Body of pancreas (tissue), 4 donors: ENCODE measurements at regions not wholly inside any gene's neighbourhood (a gene's known extent, or its start where the extent isn't known, plus 50 kb on each side); places are given as distances from the start of the nearest gene placed in this dataset.

Source experiments
- ATAC-seq: fragments of 150-250 bp; one replicate; pipeline ENCODE4 v1.9.1; 2016
- DNase-seq, 4 donors: peaks; one replicate each; pipeline ENCODE4 v3.0.0-alpha.2; 2019
- H3K27ac ChIP-seq, 4 donors: fragments of 200-600 bp; sonication (generic); 1 replicate in 3 of 4; 2 replicates in 1 of 4; pipeline versions ENCODE4 v1.5.1 to v1.6.1; 2016 to 2019; ENCODE audit warnings: mild to moderate bottlenecking in 1 of 4, mixed read lengths in 1 of 4, moderate library complexity in 1 of 4
- H3K27me3 ChIP-seq, 2 donors: fragments of 200-600 bp; sonication (generic); one replicate each; pipeline ENCODE4 v1.6.0; 2016; ENCODE audit warnings: mild to moderate bottlenecking in 1 of 2
- H3K36me3 ChIP-seq, 2 donors: fragments of 200-600 bp; sonication (generic); replicated peaks in 1 of 2; 2 replicates each; pipeline ENCODE4 v1.5.1; 2016; ENCODE audit warnings: low read depth in 2 of 2; ENCODE audit not compliant: insufficient read depth in 1 of 2
- H3K4me1 ChIP-seq: fragments of 200-600 bp; sonication (generic); one replicate; pipeline ENCODE4 v1.6.0; 2016
- H3K4me3 ChIP-seq, 2 donors: fragments of 200-600 bp; sonication (generic); 1 replicate in 1 of 2; 2 replicates in 1 of 2; pipeline ENCODE4 v1.5.1; 2016 to 2019
- H3K9me3 ChIP-seq, 3 donors: fragments of 200-600 bp; sonication (generic); 1 replicate in 2 of 3; 2 replicates in 1 of 3; pipeline ENCODE4 v1.5.1; 2016
- CTCF ChIP-seq, 7 experiments: fragments of 450-650 bp in 4 of 7; fragments of 200-600 bp in 3 of 7; sonication (generic) in 3 of 7; IDR thresholded peaks; one replicate each; pipeline ENCODE4 v1.5.1; 2016 to 2019; ENCODE audit warnings: antibody characterized with exemption in 7 of 7
- POLR2A ChIP-seq, 3 donors: fragments of 450-650 bp; IDR thresholded peaks; one replicate each; pipeline ENCODE4 v1.6.1; 2016; ENCODE audit warnings: antibody characterized with exemption in 3 of 3, mild to moderate bottlenecking in 2 of 3
- WGBS, 2 donors: methylation state at CpG; one replicate each; pipeline ENCODE4 v1.1.5; 2017; 5-methylcytosine and 5-hydroxymethylcytosine counted together
- intact Hi-C: fragments of 100-400 bp; cut with DNase I; formaldehyde crosslinking; loops from one replicate; pipeline ENCODE4 v1.15.1; 2023

- Histone ChIP-seq H3K4me3 (no peak overlapping the region), H3K27ac (no peak overlapping the region), H3K36me3 (no peaks in the 10 kb centered on the region), H3K4me1 (no peaks in the 10 kb centered on the region), H3K9me3 (no peaks in the 10 kb centered on the region), H3K27me3 (no peaks in the 10 kb centered on the region)
- TF ChIP-seq CTCF (IDR thresholded peaks at IDR 0.05) (no peak), POLR2A (IDR thresholded peaks at IDR 0.05) (no peak)
- DNase-seq = no peak
- WGBS, 2 donors = 53 to 55% methylated on average over 15 to 16 of the region's 16 CpGs
- intact Hi-C loops = no loop called here
- no peak for ATAC-seq
Observed at GRCh38 chr2:16774980-16775898, 109.6 kb upstream of the CYRIA start.

GRCh38 chr2:16774091-16774490, 108.5 kb upstream of the CYRIA start:
- H3K36me3 ChIP-seq = no peaks in the 10 kb centered on the region
- H3K27me3 ChIP-seq = no peaks in the 10 kb centered on the region
- intact Hi-C loops = no loop called here
- 42 to 54% methylated on average over 2 of the region's 2 CpGs for WGBS, 2 donors
- no peak overlapping the region for H3K4me3 ChIP-seq
- H3K9me3 ChIP-seq = no peaks in the 10 kb centered on the region
- H3K4me1 ChIP-seq = no peaks in the 10 kb centered on the region
- TF ChIP-seq POLR2A (IDR thresholded peaks at IDR 0.05) = no peak
- TF ChIP-seq CTCF (IDR thresholded peaks at IDR 0.05) = no peak
- ATAC-seq = no peak
- H3K27ac ChIP-seq = no peak overlapping the region
- DNase-seq = no peak

- DNase-seq (peak in 3 of 4 donors; percentile 33 to 56 (median 52)), ATAC-seq (peak; percentile 74)
- Histone ChIP-seq H3K4me3 (no peak overlapping the region), H3K36me3 (no peaks in the 10 kb centered on the region), H3K9me3 (no peaks in the 10 kb centered on the region), H3K27me3 (no peaks in the 10 kb centered on the region), H3K27ac (no peak overlapping the region), H3K4me1 (no peaks in the 10 kb centered on the region)
- peak; percentile 15 to 75 (median 50) for TF ChIP-seq CTCF (IDR thresholded peaks at IDR 0.05)
- TF ChIP-seq POLR2A (IDR thresholded peaks at IDR 0.05) = no peak
- whole genome bisulfite sequencing, 2 donors = 8 to 19% methylated on average over 8 of the region's 8 CpGs
- intact Hi-C loops = no loop called here
Observed at GRCh38 chr2:16773080-16773713, 107.6 kb upstream of the CYRIA start.

- WGBS, 2 donors = 50 to 64% methylated on average over 3 of the region's 3 CpGs
- Histone ChIP-seq H3K27me3 (no peaks in the 10 kb centered on the region), H3K4me3 (no peak overlapping the region), H3K9me3 (no peaks in the 10 kb centered on the region), H3K4me1 (peaks cover 6% of the 10 kb centered on the region), H3K36me3 (no peaks in the 10 kb centered on the region), H3K27ac (no peak overlapping the region)
- ATAC-seq (no peak), DNase-seq (no peak)
- no peak for TF ChIP-seq POLR2A (IDR thresholded peaks at IDR 0.05)
- TF ChIP-seq CTCF (IDR thresholded peaks at IDR 0.05) = no peak
- intact Hi-C loops = no loop called here
Observed at GRCh38 chr2:16767789-16768476, 102.3 kb upstream of the CYRIA start.
